GM23248 (cell line): ENCODE measurements at regions not wholly inside any gene's neighbourhood (a gene's known extent, or its start where the extent isn't known, plus 50 kb on each side); places are given as distances from the start of the nearest gene placed in this dataset.

Experiments used
- EZH2 ChIP-seq: fragments of 200-600 bp; sonication (generic); IDR thresholded peaks from 2 replicates; pipeline ENCODE4 v1.6.1; 2018; ENCODE audit warnings: antibody characterized with exemption, mild to moderate bottlenecking; ENCODE audit not compliant: insufficient read depth, poor library complexity, severe bottlenecking
- EZH2phosphoT487 ChIP-seq: fragments of 200-600 bp; sonication (generic); IDR thresholded peaks from 2 replicates; pipeline ENCODE4 v1.6.1; 2018; ENCODE audit warnings: antibody characterized with exemption, moderate library complexity, mild to moderate bottlenecking, low read depth; ENCODE audit not compliant: insufficient read depth

GRCh38 chr18:61743775-61744531, 148.9 kb downstream of the RNF152 start:
- TF ChIP-seq EZH2phosphoT487 (no peak), EZH2 (no peak)
